HFF-Myc (cell line): ENCODE measurements at regions not wholly inside any gene's neighbourhood (a gene's known extent, or its start where the extent isn't known, plus 50 kb on each side); places are given as distances from the start of the nearest gene placed in this dataset.
"Not testable (repeated sequence)": the region's sequence is repeated elsewhere in the genome, so short reads cannot be mapped to it uniquely, and the experiment has no call there.

Experiments
- DNase-seq: peaks from one replicate; pipeline ENCODE4 v3.0.0-alpha.2; 2011; ENCODE audit warnings: low read depth; ENCODE audit errors: extremely low read depth
- H3K4me3 ChIP-seq: replicated peaks from 2 replicates; pipeline ENCODE4 v1.5.1; 2011; ENCODE audit warnings: low read depth, mild to moderate bottlenecking, control low read depth, low read length
- TF ChIP-seq, protein P1 (sequence below): IDR thresholded peaks from 2 replicates; pipeline ENCODE4 v1.5.1; 2012; ENCODE audit warnings: mild to moderate bottlenecking, low read depth, low read length, control low read depth; ENCODE audit errors: missing control alignments

DNA sequence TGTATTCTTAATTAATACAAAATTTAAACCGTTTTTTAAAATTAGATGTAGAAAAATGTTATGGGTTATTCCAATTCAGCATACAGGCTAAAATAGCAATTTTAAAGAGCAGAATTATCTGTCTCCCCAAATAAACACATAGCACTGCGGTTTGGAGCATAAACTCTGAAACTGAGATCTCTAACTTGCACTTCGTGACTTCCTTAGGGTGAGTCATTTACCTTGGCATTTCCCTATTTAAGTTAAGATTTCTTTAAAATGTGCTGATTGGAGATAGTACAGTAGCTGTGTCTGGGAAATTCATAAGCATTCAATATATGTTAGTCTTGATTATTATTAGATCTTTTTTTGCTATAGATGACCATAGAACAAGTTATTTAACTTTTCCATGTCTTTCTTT is 143.8 kb downstream of the KDM5D start:
- H3K4me3 ChIP-seq = no peak overlapping the region
- no peak for DNase-seq
- TF ChIP-seq, protein P1, sequence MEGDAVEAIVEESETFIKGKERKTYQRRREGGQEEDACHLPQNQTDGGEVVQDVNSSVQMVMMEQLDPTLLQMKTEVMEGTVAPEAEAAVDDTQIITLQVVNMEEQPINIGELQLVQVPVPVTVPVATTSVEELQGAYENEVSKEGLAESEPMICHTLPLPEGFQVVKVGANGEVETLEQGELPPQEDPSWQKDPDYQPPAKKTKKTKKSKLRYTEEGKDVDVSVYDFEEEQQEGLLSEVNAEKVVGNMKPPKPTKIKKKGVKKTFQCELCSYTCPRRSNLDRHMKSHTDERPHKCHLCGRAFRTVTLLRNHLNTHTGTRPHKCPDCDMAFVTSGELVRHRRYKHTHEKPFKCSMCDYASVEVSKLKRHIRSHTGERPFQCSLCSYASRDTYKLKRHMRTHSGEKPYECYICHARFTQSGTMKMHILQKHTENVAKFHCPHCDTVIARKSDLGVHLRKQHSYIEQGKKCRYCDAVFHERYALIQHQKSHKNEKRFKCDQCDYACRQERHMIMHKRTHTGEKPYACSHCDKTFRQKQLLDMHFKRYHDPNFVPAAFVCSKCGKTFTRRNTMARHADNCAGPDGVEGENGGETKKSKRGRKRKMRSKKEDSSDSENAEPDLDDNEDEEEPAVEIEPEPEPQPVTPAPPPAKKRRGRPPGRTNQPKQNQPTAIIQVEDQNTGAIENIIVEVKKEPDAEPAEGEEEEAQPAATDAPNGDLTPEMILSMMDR = no peak

DNA sequence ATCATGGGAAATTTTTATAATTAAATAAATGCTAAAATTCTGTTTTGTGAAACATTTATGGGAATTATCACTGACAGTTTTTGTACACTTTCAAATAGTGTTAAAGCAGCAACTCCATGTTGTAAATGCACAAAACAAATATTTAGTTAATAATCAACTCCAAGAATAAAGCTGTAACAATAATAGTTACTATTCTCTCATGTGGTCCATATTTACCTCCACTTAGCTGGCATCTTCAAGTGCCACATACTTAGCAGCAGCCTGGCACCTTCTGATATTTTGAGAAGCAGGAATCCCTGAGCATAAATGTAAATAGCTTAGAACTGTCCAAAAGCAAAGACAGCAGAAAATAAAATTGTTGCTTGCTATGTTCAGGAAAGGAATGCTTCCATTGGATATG is 154.3 kb downstream of the KDM5D start:
- TF ChIP-seq, protein P1 = no peak
- no peak overlapping the region for H3K4me3 ChIP-seq
- DNase-seq = no peak

DNA sequence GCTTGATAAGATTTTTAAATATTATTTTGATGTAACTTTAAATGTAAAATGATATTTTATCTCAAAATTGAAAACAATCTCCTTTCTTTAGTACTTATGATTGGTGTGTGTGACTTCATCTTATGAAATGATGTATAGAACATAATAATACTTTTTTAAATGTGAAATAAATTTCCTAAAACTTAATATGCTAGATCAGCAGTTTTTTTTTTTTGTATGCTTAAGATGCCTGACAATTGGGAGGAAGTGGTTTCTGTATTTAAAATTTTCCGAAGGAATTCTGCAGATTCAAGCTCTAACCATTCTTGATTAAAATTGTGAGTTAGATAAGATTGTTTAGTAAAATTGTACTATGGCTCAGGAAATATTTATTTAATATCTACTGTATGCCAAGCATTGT is 154.9 kb downstream of the KDM5D start:
- TF ChIP-seq, protein P1 = no peak
- no peak overlapping the region for H3K4me3 ChIP-seq
- DNase-seq = no peak

DNA sequence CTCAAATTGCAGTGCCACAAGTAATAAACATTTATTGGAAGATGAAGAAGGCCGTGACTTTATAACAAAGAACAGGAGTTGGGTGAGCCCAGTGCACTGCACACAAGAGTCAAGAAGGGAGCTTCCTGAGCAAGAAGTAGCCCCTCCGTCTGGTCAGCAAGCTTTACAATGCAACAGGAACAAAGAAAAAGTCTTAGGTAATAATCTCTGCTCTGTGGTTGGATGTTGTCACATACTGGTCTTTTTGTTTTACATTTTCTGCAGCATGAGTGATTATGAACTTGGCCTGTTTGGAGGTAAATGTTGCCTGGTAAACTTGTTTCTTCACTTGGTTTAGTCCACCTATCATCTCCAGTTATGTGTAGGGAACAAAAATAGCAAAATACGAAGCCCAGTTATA is 157.2 kb downstream of the KDM5D start:
- no peak for DNase-seq

DNA sequence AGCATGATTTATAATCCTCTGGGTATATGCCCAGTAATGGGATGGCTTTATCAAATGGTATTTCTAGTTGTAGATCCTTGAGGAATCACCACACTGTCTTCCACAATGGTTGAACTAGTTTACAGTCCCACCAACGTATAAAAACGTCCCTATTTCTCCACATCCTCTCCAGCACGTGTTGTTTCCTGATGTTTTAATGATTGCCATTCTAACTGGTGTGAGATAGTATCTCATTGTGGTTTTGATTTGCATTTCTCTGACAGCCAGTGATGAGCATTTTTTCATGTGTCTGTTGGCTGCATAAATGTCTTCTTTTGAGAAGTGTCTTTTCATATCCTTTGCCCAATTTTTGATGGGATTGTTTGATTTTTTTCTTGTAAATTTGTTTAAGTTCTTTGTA is 163.5 kb downstream of the KDM5D start:
- H3K4me3 ChIP-seq, DNase-seq: not testable (repeated sequence)

More for the DNA sequence above, 157.2 kb downstream of the KDM5D start:
- TF ChIP-seq, protein P1 = no peak
- no peak overlapping the region for H3K4me3 ChIP-seq

DNA sequence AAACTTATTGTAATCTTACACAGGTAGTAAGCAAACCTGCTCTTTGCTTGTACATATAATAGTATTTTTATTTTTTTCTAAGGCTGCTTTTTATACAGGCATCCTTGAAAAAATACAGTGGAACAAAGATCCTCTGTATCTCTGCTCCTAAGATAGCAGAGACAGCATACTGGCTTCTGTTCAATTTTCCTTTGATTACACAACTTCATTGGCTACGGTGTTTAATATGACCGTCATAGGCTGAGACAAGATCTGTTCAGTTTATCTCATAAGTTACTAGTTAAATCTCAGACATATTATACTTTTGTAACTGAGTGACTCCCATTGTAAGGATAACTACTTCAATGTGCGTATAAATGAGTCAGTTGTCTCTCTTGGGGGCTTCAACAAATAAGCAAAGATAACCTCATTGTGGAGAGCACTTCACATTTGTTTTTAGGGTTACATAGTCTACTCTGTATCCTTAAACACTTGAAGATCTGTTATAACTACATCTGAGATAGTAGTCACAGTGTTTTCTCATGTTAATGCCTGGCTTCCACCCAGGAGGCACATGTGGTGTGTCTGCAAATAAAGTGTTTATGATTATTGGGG is 166.1 kb downstream of the KDM5D start:
- DNase-seq = no peak
- H3K4me3 ChIP-seq = no peak overlapping the region
- TF ChIP-seq, protein P1 = no peak

DNA sequence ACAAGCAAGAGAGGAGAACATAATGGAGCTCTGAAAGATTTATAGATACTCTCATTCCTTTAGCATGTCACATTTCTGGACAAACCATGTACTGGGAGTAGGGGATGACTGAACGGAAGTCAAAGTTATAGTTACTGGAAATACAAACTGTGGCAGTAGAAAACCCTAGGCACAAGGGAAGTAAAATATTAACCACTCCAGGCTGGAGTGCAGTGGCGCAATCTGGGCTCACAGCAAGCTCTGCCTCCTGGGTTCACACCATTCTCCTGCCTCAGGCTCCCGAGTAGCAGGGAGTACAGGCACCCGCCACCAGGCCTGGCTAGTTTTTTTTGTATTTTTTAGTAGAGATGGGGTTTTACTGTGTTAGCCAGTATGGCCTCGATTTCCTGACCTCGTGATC is 167.3 kb downstream of the KDM5D start:
- TF ChIP-seq, protein P1 = no peak
- no peak overlapping the region for H3K4me3 ChIP-seq
- no peak for DNase-seq
